IMR-90 (cell line): ENCODE measurements at regions not wholly inside any gene's neighbourhood (a gene's known extent, or its start where the extent isn't known, plus 50 kb on each side); places are given as distances from the start of the nearest gene placed in this dataset.

Experiments used
- ATAC-seq: fragments of 200-7000 bp; cut with Tn5 transposase; 2 replicates; pipeline ENCODE4 v1.9.1; 2020; ENCODE audit warnings: low read depth, mild to moderate bottlenecking, moderate library complexity
- BruUV-seq: library from RNA; stranded (reverse); fragments of 400-500 nt; replicated peaks from 2 replicates; lab custom pipeline; 2021; lab: Mats Ljungman, UMichigan
- CTCF ChIA-PET: fragments of 300-600 bp; formaldehyde crosslinking; extraction: SDS; loops from one replicate; lab custom pipeline; 2021; ENCODE audit warnings: antibody characterized with exemption; lab: Yijun Ruan, JAX
- POLR2A ChIA-PET: fragments of 300-600 bp; sonication (Branson Sonifier 250); formaldehyde crosslinking; loops from one replicate; lab custom pipeline; 2022; ENCODE audit warnings: antibody characterized with exemption; ENCODE audit not compliant: unreplicated experiment; lab: Charles Lee
- DNase-seq: peaks from one replicate; pipeline ENCODE4 v3.0.0; 2013
- H2AFZ ChIP-seq: replicated peaks from 2 replicates; pipeline ENCODE3; 2013; ENCODE audit warnings: low read length, mild to moderate bottlenecking; ENCODE audit not compliant: poor library complexity
- H2AK5ac ChIP-seq: 2 replicates; pipeline ENCODE4 v1.6.1; 2013; ENCODE audit warnings: low read depth, low read length, inconsistent platforms
- H2AK9ac ChIP-seq: replicated peaks from 2 replicates; pipeline ENCODE3; 2013; ENCODE audit warnings: mild to moderate bottlenecking, low read depth, low read length, moderate library complexity; ENCODE audit not compliant: poor library complexity
- H2BK120ac ChIP-seq: 2 replicates; pipeline ENCODE4 v1.6.1; 2013; ENCODE audit warnings: low read depth, low read length, inconsistent platforms
- H2BK15ac ChIP-seq: 3 replicates; pipeline ENCODE4 v1.6.1; 2013; ENCODE audit warnings: low read depth, low read length, inconsistent platforms
- H2BK20ac ChIP-seq: 2 replicates; pipeline ENCODE4 v1.6.1; 2013; ENCODE audit warnings: low read depth, mild to moderate bottlenecking, inconsistent platforms, low read length, moderate library complexity
- H2BK5ac ChIP-seq: 2 replicates; pipeline ENCODE4 v1.6.1; 2013; ENCODE audit warnings: mild to moderate bottlenecking, low read depth, low read length, inconsistent platforms; ENCODE audit not compliant: poor library complexity, severe bottlenecking
- H3K14ac ChIP-seq: replicated peaks from 2 replicates; pipeline ENCODE4 v1.6.1; 2013; ENCODE audit warnings: low read depth, low read length, inconsistent platforms
- H3K18ac ChIP-seq: 2 replicates; pipeline ENCODE4 v1.6.1; 2013; ENCODE audit warnings: low read depth, low read length, control low read depth
- H3K23ac ChIP-seq: 2 replicates; pipeline ENCODE4 v1.6.1; 2013; ENCODE audit warnings: low read depth, low read length, inconsistent platforms
- H3K27ac ChIP-seq: 2 replicates; pipeline ENCODE4 v1.5.1; 2013; ENCODE audit warnings: mild to moderate bottlenecking, control low read depth, low read length; ENCODE audit not compliant: insufficient read depth
- H3K27me3 ChIP-seq: 2 replicates; pipeline ENCODE4 v1.6.1; 2013; ENCODE audit warnings: low read length; ENCODE audit not compliant: control insufficient read depth, insufficient read depth
- H3K36me3 ChIP-seq: 2 replicates; pipeline ENCODE4 v1.6.1; 2013; ENCODE audit warnings: low read length, mixed read lengths; ENCODE audit not compliant: control insufficient read depth, insufficient read depth
- H3K4ac ChIP-seq: 2 replicates; pipeline ENCODE4 v1.6.1; 2013; ENCODE audit warnings: low read depth, low read length, inconsistent platforms
- H3K4me1 ChIP-seq: 2 replicates; pipeline ENCODE4 v1.6.1; 2013; ENCODE audit warnings: low read length, mixed read lengths; ENCODE audit not compliant: control insufficient read depth, insufficient read depth
- H3K4me2 ChIP-seq: 2 replicates; pipeline ENCODE4 v1.6.1; 2013; ENCODE audit warnings: low read depth, mild to moderate bottlenecking, control low read depth, low read length, moderate library complexity
- H3K4me3 ChIP-seq: 2 replicates; pipeline ENCODE4 v1.5.1; 2013; ENCODE audit warnings: low read depth, mild to moderate bottlenecking, control low read depth, low read length, moderate library complexity; ENCODE audit not compliant: insufficient read depth
- H3K56ac ChIP-seq: 2 replicates; pipeline ENCODE4 v1.6.1; 2013; ENCODE audit warnings: low read length, inconsistent platforms; ENCODE audit not compliant: insufficient read depth; ENCODE audit errors: extremely low read depth
- H3K79me1 ChIP-seq, 2 experiments: 2 replicates each; pipeline ENCODE4 v1.6.1; 2013; ENCODE audit warnings: low read length in 2 of 2, inconsistent platforms in 1 of 2, low read depth in 1 of 2
- H3K9ac ChIP-seq: 2 replicates; pipeline ENCODE4 v1.6.1; 2013; ENCODE audit warnings: low read depth, low read length, control low read depth
- H3K9me1 ChIP-seq: 2 replicates; pipeline ENCODE4 v1.6.1; 2013; ENCODE audit warnings: low read length, inconsistent platforms; ENCODE audit not compliant: insufficient read depth
- H3K9me3 ChIP-seq: 2 replicates; pipeline ENCODE4 v1.6.1; 2013; ENCODE audit warnings: low read length; ENCODE audit not compliant: control insufficient read depth, insufficient read depth
- H4K20me1 ChIP-seq: 2 replicates; pipeline ENCODE4 v1.6.1; 2013; ENCODE audit warnings: low read length, inconsistent platforms; ENCODE audit not compliant: insufficient read depth
- H4K5ac ChIP-seq: 2 replicates; pipeline ENCODE4 v1.6.1; 2013; ENCODE audit warnings: mild to moderate bottlenecking, low read depth, low read length, control low read depth
- H4K8ac ChIP-seq, 2 experiments: 2 replicates each; pipeline ENCODE4 v1.6.1; 2013; ENCODE audit warnings: low read depth in 2 of 2, low read length in 2 of 2, control low read depth in 1 of 2, inconsistent platforms in 1 of 2
- H4K91ac ChIP-seq: 2 replicates; pipeline ENCODE4 v1.6.1; 2013; ENCODE audit warnings: low read depth, low read length, inconsistent platforms; ENCODE audit not compliant: insufficient read depth
- BHLHE40 ChIP-seq: fragments of 150-350 bp; IDR thresholded peaks from 2 replicates; pipeline ENCODE4 v1.6.1; 2016; ENCODE audit warnings: mild to moderate bottlenecking, low read depth, low read length
- MAFK ChIP-seq: IDR thresholded peaks from 2 replicates; pipeline ENCODE4 v1.6.1; 2012; ENCODE audit warnings: low read depth, low read length, improper control_type of control experiment
- MAZ ChIP-seq: IDR thresholded peaks from 2 replicates; pipeline ENCODE4 v1.6.1; 2012; ENCODE audit warnings: low read depth, mild to moderate bottlenecking, low read length, improper control_type of control experiment, moderate library complexity, borderline replicate concordance
- MXI1 ChIP-seq: IDR thresholded peaks from 2 replicates; pipeline ENCODE4 v1.6.1; 2012; ENCODE audit warnings: low read depth, mild to moderate bottlenecking, low read length, moderate library complexity, borderline replicate concordance
- POLR2A ChIP-seq: IDR thresholded peaks from 2 replicates; pipeline ENCODE4 v1.6.1; 2012; ENCODE audit warnings: mild to moderate bottlenecking, low read depth, low read length
- RAD21 ChIP-seq: IDR thresholded peaks from 2 replicates; pipeline ENCODE4 v1.6.1; 2012; ENCODE audit warnings: low read length, improper control_type of control experiment
- WGBS, 2 experiments: methylation state at CpG; one replicate each; pipeline versions ENCODE4 v1.1.5 to v1.1.7; 2013; ENCODE audit warnings: missing lambda C conversion rate in 2 of 2; ENCODE audit not compliant: insufficient read length in 1 of 2; ENCODE audit errors: extremely low coverage in 2 of 2; 5-methylcytosine and 5-hydroxymethylcytosine counted together
- dilution Hi-C: fragments of 300-500 bp; cut with HindIII; formaldehyde crosslinking; loops from one replicate; pipeline ENCODE4 v1.14.3; 2018; ENCODE audit warnings: low sequenced_read_pairs; ENCODE audit not compliant: unreplicated experiment
- in situ Hi-C: fragments of 300-500 bp; cut with MboI; formaldehyde crosslinking; loops from 3 replicates; pipeline ENCODE4 v1.14.3; 2019; ENCODE audit warnings: low sequenced_read_pairs, inconsistent platforms, mixed read lengths
- intact Hi-C: fragments of 100-400 bp; cut with micrococcal nuclease; formaldehyde crosslinking; loops from 2 replicates; pipeline ENCODE4 v1.10.0; 2022
- TF ChIP-seq, protein P1 (sequence below): fragments of 150-350 bp; IDR thresholded peaks from 2 replicates; pipeline ENCODE4 v1.6.1; 2016; ENCODE audit warnings: low read depth, mild to moderate bottlenecking, low read length, moderate library complexity, borderline replicate concordance
- TF ChIP-seq, protein P2 (sequence below): fragments of 150-350 bp; IDR thresholded peaks from 2 replicates; pipeline ENCODE4 v1.6.1; 2017; ENCODE audit warnings: mild to moderate bottlenecking, antibody characterized with exemption, low read length, low read depth

DNA sequence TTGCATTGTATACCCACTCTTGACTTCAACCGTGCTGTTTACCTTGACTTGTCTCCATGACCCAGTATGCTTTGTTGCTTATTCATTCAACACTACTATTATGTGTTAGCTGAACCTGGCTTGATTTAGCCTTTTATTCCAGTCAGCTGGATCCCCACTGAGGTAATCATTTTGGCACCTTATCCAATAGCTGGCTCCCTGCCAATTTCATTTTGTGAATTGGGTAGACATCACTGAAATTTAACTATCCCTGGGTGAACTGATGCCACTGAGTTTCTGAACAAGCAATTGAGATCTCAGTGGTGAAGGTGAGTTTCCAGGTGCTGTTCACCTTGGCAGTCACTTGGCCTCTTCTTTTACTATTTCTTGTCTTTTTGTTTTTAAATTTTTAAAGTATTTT lies 584.3 kb downstream of the ADCYAP1 start:
- no peak overlapping the region for H3K23ac ChIP-seq
- no peak overlapping the region for H2AFZ ChIP-seq
- no peaks in the 10 kb centered on the region for H3K9me1 ChIP-seq
- no peak overlapping the region for H3K4ac ChIP-seq
- no peaks in the 10 kb centered on the region for H3K4me1 ChIP-seq
- no peak overlapping the region for H3K4me2 ChIP-seq
- ATAC-seq = no peak
- H3K4me3 ChIP-seq = no peak overlapping the region
- CTCF ChIA-PET = no interaction called here
- no peaks in the 10 kb centered on the region for H4K20me1 ChIP-seq
- no peak overlapping the region for H2AK9ac ChIP-seq
- no peaks in the 10 kb centered on the region for H3K27me3 ChIP-seq
- no peak for DNase-seq
- no peak overlapping the region for H3K9ac ChIP-seq
- POLR2A ChIA-PET = no interaction called here
- no peak overlapping the region for H4K91ac ChIP-seq
- H2BK120ac ChIP-seq = no peak overlapping the region
- H3K27ac ChIP-seq = no peak overlapping the region
- H4K5ac ChIP-seq = no peak overlapping the region
- no peak overlapping the region for H2BK20ac ChIP-seq
- H3K9me3 ChIP-seq = peaks cover 7% of the 10 kb centered on the region; the same call in 1 of the 2 replicates
- H3K56ac ChIP-seq = no peak overlapping the region
- no TSS peak for BruUV-seq
- TF ChIP-seq RAD21 (no peak), POLR2A (no peak), BHLHE40 (no peak), MXI1 (no peak), MAZ (no peak), MAFK (no peak)
- TF ChIP-seq, protein P1, sequence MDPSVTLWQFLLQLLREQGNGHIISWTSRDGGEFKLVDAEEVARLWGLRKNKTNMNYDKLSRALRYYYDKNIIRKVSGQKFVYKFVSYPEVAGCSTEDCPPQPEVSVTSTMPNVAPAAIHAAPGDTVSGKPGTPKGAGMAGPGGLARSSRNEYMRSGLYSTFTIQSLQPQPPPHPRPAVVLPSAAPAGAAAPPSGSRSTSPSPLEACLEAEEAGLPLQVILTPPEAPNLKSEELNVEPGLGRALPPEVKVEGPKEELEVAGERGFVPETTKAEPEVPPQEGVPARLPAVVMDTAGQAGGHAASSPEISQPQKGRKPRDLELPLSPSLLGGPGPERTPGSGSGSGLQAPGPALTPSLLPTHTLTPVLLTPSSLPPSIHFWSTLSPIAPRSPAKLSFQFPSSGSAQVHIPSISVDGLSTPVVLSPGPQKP = no peak
- TF ChIP-seq, protein P2, sequence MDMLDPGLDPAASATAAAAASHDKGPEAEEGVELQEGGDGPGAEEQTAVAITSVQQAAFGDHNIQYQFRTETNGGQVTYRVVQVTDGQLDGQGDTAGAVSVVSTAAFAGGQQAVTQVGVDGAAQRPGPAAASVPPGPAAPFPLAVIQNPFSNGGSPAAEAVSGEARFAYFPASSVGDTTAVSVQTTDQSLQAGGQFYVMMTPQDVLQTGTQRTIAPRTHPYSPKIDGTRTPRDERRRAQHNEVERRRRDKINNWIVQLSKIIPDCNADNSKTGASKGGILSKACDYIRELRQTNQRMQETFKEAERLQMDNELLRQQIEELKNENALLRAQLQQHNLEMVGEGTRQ = no peak
- no peak overlapping the region for H2AK5ac ChIP-seq
- no peak overlapping the region for H4K8ac ChIP-seq
- no peak overlapping the region for H2BK5ac ChIP-seq
- no peaks in the 10 kb centered on the region for H3K79me1 ChIP-seq
- dilution Hi-C loops (no loop called here), intact Hi-C loops (no loop called here), in situ Hi-C loops (no loop called here)
- no peaks in the 10 kb centered on the region for H3K36me3 ChIP-seq
- no peak overlapping the region for H3K18ac ChIP-seq
- WGBS, 2 experiments = no CpG with 5 or more reads among the region's 1 CpG
- H2BK15ac ChIP-seq = no peak overlapping the region
- H3K14ac ChIP-seq = no peak overlapping the region
